HUDEP-2 (cell line): ENCODE measurements at regions not wholly inside any gene's neighbourhood (a gene's known extent, or its start where the extent isn't known, plus 50 kb on each side); places are given as distances from the start of the nearest gene placed in this dataset.
A peak's percentile ranks its signal among the peaks of the same experiment; 100 is the strongest.

Source experiments
- DNase-seq, 76 experiments: peaks; one replicate each; lab custom pipeline; 2025; ENCODE audit not compliant: unreplicated experiment in 76 of 76; lab: John Stamatoyannopoulos, UW

DNA sequence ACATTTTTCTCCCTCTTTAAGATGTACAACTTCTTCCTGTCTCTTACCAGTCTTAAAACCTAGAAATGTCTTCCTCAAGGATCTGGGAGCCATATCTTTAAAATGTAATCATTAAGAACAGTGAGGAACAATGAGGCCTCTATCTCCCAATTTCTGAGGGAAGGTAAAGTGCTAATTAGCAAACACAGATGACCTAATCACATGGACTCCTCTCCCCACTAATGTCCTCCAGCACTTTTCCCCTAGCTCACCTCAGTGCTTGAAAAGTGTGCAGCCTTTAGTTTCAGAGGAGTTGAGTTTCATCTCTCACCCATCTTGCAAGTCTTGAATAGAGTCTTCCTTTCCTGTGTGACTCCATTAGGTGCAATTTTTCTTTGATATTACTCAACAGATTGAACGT, 771.0 kb downstream of the PDCD6IP start:
- DNase-seq = no peak

DNA sequence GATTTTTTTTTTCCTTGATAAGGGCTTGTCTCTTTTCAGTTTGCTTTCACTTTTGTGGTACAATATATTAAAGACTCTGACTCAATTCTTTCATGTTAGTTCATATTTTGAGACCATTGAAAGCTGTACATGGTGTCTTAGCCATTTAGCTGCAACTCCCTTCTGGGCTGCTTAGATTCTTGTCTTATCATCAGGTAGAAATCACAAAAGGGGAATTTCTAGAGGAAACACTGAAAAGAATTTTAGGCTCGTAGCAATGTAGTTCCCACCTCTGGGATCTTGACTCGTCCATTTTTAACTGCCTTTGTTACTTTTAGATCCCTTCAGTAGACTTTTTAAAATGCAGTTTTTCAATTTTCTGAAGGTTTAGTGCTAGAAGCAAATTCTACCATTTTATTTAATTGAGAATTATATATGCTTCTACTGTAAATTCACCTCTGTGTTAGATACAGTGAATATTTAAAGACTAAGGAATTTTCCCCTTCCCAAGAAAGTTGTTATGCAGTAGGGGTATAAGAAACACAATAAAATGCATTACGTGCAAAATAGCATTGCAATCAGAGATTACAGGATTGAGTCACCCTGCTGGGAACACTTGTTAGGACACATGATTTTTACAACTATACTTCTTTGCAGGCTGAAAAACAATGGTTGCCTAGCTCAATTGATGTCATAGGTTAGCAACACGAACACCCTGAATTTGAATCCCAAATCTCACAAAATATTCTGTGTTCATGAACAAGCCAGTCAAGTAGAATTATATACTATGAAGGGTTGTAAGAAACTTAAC, 772.7 kb downstream of the PDCD6IP start:
- no peak for DNase-seq

DNA sequence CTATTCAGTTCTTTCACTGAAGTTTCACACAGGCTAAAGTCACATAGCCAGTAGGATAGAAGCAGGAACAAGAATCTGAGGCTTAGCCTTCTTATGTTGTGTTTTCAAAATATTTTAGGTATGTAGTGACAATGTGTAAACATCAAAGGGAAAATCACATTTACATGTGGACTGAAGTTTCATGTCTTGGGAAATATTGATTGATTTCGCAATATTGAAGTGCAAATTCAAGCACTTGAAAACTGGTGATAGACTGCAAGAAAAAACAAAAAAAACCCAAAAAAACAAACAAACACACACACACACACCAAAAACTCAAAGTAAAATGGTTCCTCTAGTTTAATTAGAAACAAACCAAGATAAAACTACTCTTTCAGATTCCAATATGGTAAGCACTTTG, 773.3 kb downstream of the PDCD6IP start:
- no peak for DNase-seq

DNA sequence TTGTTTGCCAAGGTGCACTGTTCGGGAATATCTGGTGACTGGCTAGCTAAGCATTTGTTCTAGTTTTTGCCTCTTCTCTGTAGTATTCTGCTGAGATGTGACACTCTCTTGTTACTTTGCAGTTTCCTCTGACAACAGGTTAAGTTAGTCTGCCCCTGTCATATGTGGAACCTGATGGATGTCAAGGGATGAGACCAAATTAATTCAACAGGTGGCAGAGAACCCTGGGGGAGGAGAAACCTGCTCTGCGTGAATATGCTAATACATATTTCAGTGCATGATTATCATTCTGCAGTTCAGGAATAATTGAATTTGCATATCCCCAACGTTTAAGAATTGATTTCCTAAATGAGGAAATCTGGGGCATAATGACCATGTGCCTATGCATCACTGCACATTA, 777.3 kb downstream of the PDCD6IP start:
- DNase-seq = no peak

DNA sequence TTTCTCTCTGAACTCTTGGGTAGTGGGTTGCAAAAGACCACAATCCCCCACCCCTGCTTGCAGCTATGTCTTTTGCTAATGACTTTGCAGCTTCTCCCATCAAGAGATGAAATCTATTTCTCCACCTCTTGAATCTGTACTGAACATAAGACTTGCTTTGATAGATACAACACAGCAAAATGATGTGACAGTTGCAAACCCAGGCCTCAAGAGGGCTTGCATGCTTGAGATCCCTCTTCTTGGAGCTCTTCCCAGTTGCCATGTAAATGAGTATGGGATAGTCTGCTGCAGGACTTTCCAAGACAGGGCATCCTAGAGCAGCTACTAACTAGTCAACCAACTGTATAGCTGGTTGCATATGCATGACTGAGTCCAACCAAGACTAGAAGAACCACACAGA, 783.6 kb downstream of the PDCD6IP start:
- DNase-seq = no peak

DNA sequence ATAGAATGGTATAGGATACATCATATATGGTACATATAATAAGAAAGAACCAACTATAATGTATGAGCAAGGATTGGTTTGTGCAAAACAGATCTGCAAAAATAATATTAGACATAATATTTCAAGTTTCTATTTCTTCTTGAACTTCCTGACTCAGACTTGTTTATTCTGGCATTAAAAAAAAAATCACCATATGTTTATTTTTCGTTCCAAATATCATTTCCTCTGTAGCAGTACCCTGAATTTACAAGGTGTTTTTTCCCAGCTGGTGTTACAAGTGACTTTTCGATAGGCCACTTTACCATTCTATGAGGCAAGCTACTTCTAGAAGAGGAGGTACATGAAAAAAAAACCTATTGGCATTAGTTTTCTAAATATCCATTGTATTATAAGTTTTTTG, 785.0 kb downstream of the PDCD6IP start:
- no peak for DNase-seq

DNA sequence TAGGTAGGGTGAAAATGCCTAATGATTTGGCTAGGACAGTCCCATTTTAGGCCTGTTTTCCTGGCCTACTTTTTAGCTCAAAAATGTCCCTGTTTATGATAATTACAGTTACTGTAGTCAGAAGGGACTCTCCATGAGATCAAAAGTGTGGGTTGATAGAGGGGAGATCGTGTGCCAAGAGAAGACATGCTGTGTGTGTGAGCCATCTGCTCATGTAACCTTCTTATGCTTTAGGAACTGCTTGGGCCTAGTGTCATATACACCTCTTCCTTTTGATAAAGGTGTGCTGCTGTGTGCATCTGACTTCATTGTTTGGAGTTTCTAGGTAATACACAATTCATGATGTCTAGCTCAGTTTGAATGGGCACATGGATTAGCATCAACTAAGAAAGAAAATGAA, 786.5 kb downstream of the PDCD6IP start:
- DNase-seq = no peak

DNA sequence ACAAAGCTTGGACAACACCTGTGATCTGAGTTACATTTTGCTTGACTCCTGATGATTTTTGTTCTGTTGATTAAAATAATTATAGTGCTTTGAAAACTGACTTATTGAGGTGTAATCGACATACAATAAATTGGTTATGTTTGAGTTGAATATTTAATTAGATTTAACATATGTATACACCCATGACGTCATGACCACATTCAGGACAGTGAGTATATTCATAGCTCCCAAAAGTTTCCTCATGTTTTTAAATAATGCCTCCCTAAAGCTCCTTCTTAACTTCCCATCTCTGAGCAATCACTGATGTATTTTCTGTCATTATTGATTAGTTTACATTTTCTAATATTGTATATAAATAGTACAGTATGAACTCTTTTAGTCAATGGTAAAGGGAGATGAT, 801.2 kb downstream of the PDCD6IP start:
- DNase-seq = no peak

DNA sequence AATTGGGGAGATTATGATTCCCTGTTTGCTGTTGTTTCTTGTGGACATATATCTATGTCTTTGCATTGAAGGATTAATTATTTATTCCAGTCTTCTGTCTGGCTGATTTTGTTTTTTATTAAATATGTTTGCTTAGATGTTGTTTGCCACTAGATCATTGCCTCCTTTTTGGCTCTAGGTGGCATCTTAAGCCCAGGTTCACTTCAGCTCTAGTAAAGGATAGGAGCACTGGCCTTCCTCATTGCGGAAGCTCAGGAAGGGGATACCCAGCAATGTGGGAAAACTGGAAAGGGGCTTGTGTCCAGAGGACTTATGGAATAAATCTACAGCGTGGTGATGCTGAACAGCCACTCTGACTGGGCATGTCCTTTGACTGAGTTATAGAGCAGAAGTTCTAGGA, 821.6 kb downstream of the PDCD6IP start:
- DNase-seq = peak in 2 of 76 experiments; percentile 2 to 4

DNA sequence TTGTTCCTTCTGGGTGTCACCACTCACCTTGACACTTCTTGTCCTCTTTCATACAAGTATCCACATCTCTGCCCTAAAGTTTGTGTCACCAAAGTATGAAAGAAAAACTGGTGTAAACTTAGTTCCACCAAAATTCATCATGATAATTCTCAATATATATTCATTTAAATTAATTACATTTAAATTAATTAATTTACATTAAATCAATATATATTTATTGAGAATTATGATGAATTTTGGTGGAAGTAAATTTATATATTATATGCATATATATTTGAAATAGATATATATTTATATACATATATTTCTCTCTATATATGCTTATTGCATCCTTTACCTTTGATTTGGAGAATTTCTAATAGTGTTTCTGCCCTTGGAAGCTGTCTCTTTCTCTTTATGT, 828.3 kb downstream of the PDCD6IP start:
- no peak for DNase-seq

DNA sequence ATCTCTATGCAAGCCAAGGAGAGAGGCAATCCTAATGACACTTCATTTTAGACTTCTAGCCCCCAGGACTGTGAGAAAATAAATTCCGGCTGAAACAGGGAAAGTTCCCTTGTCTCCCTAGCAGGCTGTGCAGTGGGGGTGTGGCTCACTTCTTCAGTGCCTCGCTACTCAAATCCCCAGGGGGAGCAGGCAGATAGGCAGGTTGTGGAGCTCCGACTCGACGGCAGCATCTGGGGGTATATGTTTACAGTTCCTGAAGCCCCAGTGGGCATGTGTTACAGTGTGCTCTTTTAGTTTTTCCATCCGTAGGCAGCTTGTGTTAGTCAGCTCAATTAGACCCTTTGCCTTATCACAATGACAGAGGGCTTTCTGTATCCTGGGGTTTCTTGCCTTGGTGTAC, 836.5 kb downstream of the PDCD6IP start:
- DNase-seq = no peak

DNA sequence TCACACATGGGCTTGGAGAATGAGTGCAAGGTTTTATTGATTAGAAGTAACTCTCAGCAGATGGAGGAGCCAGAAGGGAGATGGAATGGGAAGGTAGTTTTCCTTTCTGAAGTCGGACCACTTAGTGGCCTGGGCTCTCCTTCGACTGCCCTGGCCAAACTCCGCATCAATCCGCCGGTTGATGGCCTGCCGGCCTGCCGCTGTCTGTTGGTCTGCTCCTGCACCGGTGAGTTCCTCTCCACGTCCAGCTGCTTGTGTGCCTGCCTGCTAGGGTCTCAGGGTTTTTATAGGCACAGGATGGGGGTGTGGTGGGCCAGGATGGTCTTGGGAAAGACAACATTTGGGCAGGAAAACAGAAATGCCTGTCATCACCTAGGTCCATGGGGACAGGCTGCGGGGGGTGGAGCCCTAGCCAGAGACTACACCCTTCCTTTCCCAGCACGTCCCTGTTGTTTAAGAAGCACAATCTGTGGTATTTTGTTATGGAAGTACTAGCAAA, 837.0 kb downstream of the PDCD6IP start:
- DNase-seq = no peak

DNA sequence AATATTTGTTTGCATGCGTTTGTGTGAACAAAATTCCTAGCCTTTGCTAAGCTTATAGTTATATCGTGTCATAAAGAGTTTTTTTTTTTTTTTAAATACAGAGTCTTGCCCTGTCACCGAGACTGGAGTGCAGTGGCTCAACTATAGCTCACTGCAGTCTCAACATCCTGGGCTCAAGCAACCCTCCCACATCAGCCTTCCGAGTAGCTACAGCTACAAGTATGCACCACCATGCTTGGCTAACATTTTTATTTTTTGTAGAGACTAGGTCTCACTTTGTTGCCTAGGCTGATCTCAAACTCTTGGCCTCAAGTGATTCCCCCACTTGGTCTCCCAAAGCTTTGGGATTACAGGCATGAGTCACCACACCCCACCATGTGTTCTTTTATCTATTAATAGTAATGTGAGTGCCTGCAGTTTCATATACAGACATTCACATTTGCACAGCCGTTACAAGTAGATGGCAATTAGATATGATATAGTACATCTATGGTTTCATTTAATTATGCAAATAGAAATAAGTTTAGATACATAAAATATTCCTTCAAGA, 848.6 kb downstream of the PDCD6IP start:
- DNase-seq = no peak

DNA sequence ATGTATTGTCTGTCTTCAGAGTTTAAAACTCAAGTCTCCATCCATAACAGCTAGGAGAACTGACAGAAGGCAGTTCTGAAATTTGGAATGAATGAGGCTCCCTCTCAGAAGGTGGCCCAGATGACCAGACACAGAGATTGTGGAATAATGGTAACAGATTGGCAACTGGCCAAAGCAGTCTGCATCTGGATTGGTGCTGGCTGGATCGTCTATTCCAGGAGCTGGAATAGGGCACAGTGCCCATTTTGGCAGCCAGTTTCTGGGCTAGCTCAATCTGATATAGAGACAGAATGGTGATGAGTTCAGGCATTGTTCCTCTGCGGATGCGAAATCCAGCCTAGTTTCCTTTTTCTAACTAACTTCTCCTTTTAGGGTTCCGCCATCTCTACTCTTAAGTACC, 851.7 kb downstream of the PDCD6IP start:
- no peak for DNase-seq

DNA sequence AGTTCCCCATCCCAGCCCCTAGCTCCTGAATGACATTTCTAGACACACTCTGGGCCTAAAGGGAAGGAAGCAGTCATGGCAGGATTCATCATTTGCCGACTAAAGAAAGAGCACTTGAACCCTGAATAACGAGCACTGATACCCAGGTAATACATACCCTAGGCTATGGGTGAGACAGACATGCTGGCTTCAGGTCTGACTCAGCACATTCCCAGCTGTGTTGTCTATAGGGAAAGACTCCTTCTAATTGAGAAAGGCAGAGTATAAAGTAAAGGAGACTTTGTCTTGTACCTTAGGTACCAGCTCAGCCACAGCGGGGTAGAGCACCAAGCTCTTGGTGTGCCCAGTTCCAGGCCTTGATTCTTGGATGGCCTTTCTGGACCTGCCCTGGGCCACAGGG, 870.5 kb downstream of the PDCD6IP start:
- no peak for DNase-seq

DNA sequence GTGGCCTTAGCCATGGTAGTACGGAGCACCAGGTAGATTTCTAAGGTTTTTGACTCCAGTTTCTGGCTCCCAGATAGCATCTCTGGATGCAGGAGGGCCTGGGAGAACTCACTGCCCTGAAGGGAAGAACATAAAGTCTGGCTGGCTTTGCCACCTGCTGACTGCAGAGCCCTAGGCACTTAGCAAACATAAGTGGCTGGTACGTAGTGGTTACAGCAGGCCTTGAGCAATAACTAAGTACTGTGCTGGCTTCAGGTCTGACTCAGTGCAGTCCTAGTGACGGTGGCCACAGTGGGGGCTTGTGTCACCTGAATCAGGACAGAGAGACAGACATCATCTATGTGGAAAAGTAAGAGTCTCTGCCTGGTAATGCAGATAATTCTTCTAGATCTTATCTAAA, 871.1 kb downstream of the PDCD6IP start:
- DNase-seq = peak in 5 of 76 experiments; percentile 11 to 32 (median 21)

DNA sequence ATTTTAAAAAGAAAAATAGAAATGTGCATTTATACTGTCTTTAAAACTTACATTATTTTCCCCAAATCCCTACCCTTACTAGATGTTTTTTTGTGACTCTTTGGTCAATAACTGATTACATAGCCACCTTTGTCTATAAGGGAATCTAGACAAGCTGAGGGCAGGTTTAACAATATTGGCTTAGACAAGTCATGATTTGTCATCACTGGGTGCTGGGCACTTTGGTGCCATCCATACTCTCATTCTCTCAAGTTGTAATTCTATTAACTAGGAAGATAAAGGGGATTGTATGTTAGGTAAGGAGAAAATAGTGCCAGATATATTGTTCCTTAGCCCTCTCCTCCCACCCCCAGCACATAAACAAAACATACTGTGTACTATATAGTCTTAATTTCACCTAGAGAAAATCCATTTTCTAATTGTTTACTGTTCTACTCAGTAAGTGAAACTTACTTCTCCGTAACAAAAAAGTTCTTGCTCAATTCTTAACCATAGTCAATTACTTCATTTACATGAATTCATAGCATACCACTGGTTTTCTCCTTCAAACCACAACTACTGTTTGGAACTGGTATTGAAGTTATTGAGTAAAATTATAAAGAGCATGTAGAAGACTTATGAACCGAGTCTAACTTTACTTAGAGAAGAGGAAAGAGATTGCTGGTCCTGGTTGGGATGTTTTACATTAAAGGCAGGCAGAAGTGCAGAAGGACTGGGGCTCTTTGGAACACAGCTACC, 877.1 kb downstream of the PDCD6IP start:
- DNase-seq = no peak

DNA sequence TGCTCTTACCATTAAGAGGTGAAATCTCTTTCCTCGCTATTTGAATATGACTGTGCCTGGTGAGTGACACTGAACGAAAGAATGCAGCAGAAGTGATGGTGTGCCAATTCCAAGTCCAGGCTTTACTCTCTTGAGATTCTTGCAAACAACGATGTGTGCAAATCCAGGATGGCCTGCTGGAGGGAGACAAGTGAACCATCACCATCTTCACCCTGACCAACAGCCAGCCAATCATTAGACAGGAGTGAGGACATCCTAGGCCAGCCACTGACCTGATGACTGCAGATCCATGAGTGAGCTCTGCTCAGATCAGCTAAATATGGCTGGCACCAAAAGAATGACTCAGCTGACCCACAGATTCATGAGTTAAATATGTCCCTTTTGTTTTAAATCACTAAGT, 878.0 kb downstream of the PDCD6IP start:
- no peak for DNase-seq

DNA sequence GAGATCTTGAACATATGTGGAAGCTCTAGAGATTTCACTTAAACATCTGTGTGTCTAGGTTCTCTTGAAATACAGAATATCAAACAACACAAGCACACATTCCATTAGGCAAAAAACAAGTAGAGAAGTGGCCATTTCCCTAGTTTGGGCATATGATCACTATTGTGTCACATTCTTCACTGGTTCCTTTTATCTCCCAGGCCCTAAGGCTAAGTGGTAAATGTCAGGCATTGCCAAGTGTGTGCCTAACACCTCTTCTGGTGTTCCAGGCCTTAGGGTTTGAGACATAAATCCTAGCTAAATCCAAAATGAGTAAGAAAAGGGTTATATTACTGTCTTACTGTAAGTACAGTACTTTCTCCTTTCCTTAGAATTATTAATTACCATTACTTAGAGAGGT, 880.1 kb downstream of the PDCD6IP start:
- DNase-seq = peak in 6 of 76 experiments; percentile 6 to 36 (median 16)

DNA sequence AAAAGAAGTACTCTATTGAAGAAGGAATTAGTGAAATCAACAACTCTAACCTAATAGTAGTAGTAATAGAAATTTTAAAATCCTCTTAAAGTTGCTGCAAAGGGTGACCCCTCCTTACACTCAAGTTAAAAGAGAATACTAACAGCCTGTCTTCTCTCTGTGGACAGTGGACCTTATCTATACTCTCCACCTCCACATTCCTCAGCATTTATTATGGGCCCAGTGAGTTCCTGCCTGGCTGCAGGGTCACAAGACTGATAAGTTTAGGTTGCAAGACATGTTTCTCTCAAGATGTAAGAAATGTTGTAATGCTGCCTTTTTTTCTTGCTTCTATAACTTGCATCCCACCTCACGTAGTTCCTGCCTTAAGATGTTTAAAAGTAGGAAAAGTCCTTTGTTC, 880.6 kb downstream of the PDCD6IP start:
- DNase-seq = peak in 48 of 76 experiments; percentile 1 to 79 (median 29)

DNA sequence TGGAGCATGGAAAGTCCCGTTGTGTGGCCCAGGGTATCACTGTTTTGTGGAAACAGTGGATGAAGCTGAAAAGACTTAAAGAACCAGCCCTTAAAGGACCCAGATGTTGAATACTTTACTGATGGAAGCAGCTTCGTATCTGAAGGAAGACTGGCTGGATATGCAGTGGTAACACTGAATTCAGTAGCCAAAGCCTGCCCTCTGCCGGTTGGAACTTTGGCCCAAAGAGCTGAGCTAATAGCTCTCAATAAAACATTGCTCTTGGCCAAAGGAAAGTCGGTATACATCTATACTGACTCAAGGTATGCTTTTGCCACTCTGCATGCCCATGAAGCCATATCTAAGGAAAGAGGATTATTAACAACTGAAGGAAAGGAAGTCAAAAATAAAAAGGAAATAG, 885.4 kb downstream of the PDCD6IP start:
- DNase-seq = peak in 57 of 76 experiments; percentile 1 to 83 (median 40)

DNA sequence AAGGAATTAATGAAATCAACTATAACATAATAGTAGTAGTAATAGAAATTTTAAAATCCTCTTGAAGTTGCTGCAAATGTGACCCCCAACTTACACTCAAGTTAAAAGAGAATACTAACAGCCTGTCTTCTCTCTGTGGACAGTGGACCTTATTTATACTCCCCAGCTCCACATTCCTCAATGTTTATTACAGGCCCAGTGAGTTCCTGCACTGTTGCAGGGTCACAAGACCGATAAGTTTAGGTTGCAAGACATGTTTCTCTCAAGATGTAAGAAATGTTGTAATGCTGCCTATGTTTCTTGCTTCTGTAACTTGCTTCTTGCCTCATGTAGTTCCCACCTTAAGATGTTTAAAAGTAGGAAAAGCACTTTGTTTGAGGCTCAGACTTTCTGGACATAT, 888.1 kb downstream of the PDCD6IP start:
- DNase-seq = no peak
